KMS-11 (cell line): ENCODE measurements at regions not wholly inside any gene's neighbourhood (a gene's known extent, or its start where the extent isn't known, plus 50 kb on each side); places are given as distances from the start of the nearest gene placed in this dataset.

ENCODE experiments used
- H2AFZ ChIP-seq: fragments of 200-600 bp; sonication (generic); 2 replicates; pipeline ENCODE4 v1.6.1; 2016; ENCODE audit warnings: antibody characterized with exemption, mixed run types, low read depth
- H3K27ac ChIP-seq: fragments of 200-600 bp; sonication (generic); 2 replicates; pipeline ENCODE4 v1.6.1; 2016; ENCODE audit warnings: mild to moderate bottlenecking, mixed run types
- H3K27me3 ChIP-seq: fragments of 200-600 bp; sonication (generic); 2 replicates; pipeline ENCODE4 v1.6.1; 2017; ENCODE audit warnings: mild to moderate bottlenecking, low read depth, mixed run types, moderate library complexity; ENCODE audit not compliant: insufficient read depth
- H3K36me3 ChIP-seq: fragments of 200-600 bp; sonication (generic); 2 replicates; pipeline ENCODE4 v1.6.1; 2017; ENCODE audit warnings: mild to moderate bottlenecking, mixed run types; ENCODE audit not compliant: insufficient read depth
- H3K4me1 ChIP-seq: fragments of 200-600 bp; sonication (generic); 2 replicates; pipeline ENCODE4 v1.6.1; 2016; ENCODE audit warnings: mild to moderate bottlenecking, low read depth, mixed run types; ENCODE audit not compliant: poor library complexity, severe bottlenecking
- H3K4me2 ChIP-seq: fragments of 200-600 bp; sonication (generic); 2 replicates; pipeline ENCODE4 v1.7.0; 2016; ENCODE audit warnings: mild to moderate bottlenecking, mixed run types
- H3K4me3 ChIP-seq: fragments of 200-600 bp; sonication (generic); IDR thresholded peaks from 2 replicates; pipeline ENCODE4 v1.6.1; 2017; ENCODE audit warnings: low read depth, low read length, mixed read lengths; ENCODE audit not compliant: insufficient read depth
- H3K79me2 ChIP-seq: fragments of 200-600 bp; sonication (generic); 2 replicates; pipeline ENCODE4 v1.6.1; 2016; ENCODE audit warnings: low read depth, mixed run types; ENCODE audit not compliant: insufficient read depth
- H3K9ac ChIP-seq: fragments of 200-600 bp; sonication (generic); 2 replicates; pipeline ENCODE4 v1.6.1; 2016; ENCODE audit warnings: mild to moderate bottlenecking, mixed run types
- H4K20me1 ChIP-seq: fragments of 200-600 bp; sonication (generic); 2 replicates; pipeline ENCODE4 v1.6.1; 2016; ENCODE audit warnings: mild to moderate bottlenecking, mixed run types; ENCODE audit not compliant: insufficient read depth
- CTCF ChIP-seq: fragments of 200-600 bp; sonication (generic); conservative IDR thresholded peaks from 2 replicates; pipeline ENCODE4 v1.6.1; 2017; ENCODE audit warnings: low read depth, mild to moderate bottlenecking, antibody characterized with exemption, low read length, moderate library complexity, mixed read lengths

GRCh38 chr19:28397800-28398199 is 815.2 kb downstream of the UQCRFS1 start:
- H3K4me1 ChIP-seq: no peaks in the 10 kb centered on the region
- no peaks in the 10 kb centered on the region for H3K36me3 ChIP-seq
- no peak overlapping the region for H3K4me2 ChIP-seq
- H4K20me1 ChIP-seq: no peaks in the 10 kb centered on the region
- no peaks in the 10 kb centered on the region for H3K79me2 ChIP-seq
- H2AFZ ChIP-seq: no peak overlapping the region
- no peaks in the 10 kb centered on the region for H3K27me3 ChIP-seq
- no peak overlapping the region for H3K4me3 ChIP-seq
- no peak overlapping the region for H3K27ac ChIP-seq
- TF ChIP-seq CTCF: no peak
- no peak overlapping the region for H3K9ac ChIP-seq

- Histone ChIP-seq H3K36me3 (no peaks in the 10 kb centered on the region), H3K4me2 (no peak overlapping the region), H4K20me1 (no peaks in the 10 kb centered on the region), H3K27me3 (no peaks in the 10 kb centered on the region), H3K4me3 (no peak overlapping the region), H3K79me2 (no peaks in the 10 kb centered on the region), H3K9ac (no peak overlapping the region), H2AFZ (no peak overlapping the region), H3K27ac (no peak overlapping the region), H3K4me1 (no peaks in the 10 kb centered on the region)
- no peak for TF ChIP-seq CTCF
Measured at GRCh38 chr19:28397306-28397705, 815.6 kb downstream of the UQCRFS1 start.

- Histone ChIP-seq H3K27ac (no peak overlapping the region), H3K9ac (no peak overlapping the region), H3K27me3 (no peaks in the 10 kb centered on the region), H3K4me2 (no peak overlapping the region), H4K20me1 (no peaks in the 10 kb centered on the region), H3K4me1 (no peaks in the 10 kb centered on the region), H3K4me3 (no peak overlapping the region), H3K79me2 (no peaks in the 10 kb centered on the region), H2AFZ (no peak overlapping the region), H3K36me3 (no peaks in the 10 kb centered on the region)
- TF ChIP-seq CTCF: no peak
Measured at GRCh38 chr19:28396287-28396831, 816.6 kb downstream of the UQCRFS1 start.

DNA sequence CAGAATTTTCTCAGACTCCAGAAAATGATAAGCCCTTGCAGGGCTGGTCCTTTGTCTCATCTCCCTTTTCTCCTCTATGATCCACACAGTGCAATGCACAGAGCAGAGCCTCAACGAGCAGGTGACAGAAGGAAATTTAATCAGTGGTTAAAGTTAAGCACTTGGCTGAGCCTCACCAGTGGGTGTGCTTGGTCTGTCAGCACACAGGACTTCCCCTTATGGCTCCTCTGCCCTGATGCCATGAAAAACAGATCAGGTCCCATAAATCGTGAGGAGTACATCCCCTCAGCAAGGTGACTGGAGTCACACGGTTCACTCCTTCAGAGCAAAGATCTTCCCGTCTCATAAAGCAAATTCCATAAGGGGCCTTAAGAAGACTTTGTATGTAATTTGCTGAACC is 818.2 kb downstream of the UQCRFS1 start:
- no peak overlapping the region for H3K27ac ChIP-seq
- no peak overlapping the region for H2AFZ ChIP-seq
- H3K79me2 ChIP-seq: no peaks in the 10 kb centered on the region
- H3K4me2 ChIP-seq: no peak overlapping the region
- H4K20me1 ChIP-seq: no peaks in the 10 kb centered on the region
- no peaks in the 10 kb centered on the region for H3K36me3 ChIP-seq
- H3K27me3 ChIP-seq: no peaks in the 10 kb centered on the region
- no peak for TF ChIP-seq CTCF
- H3K4me1 ChIP-seq: no peaks in the 10 kb centered on the region
- H3K4me3 ChIP-seq: no peak overlapping the region
- H3K9ac ChIP-seq: no peak overlapping the region
